ENCODE measurements at regions not wholly inside any gene's neighbourhood (a gene's known extent, or its start where the extent isn't known, plus 50 kb on each side); places are given as distances from the start of the nearest gene placed in this dataset.
"Not testable (repeated sequence)": the region's sequence is repeated elsewhere in the genome, so short reads cannot be mapped to it uniquely, and the experiment has no call there.

DNA sequence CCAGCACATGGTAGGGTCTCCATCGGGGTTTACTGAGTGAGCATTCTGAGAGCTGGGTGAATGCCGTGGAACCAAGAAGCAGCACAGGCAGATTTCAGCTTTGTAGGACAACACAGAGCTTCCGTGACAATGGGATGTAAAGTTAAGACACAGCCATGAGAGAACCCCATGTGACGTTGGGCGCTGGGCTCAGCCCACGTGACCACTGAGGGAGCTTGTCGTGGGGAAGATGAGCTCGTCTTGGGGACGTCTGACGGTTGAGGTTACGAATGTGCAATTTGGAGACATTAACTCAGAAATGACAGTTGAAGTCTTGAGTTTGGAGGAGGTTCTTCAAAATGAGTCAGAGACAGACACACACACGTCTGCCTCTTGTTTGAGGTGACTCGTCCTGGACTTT, 51.5 kb upstream of the MUC20 start:
- peak; percentile 50 for DNase-seq

DNA sequence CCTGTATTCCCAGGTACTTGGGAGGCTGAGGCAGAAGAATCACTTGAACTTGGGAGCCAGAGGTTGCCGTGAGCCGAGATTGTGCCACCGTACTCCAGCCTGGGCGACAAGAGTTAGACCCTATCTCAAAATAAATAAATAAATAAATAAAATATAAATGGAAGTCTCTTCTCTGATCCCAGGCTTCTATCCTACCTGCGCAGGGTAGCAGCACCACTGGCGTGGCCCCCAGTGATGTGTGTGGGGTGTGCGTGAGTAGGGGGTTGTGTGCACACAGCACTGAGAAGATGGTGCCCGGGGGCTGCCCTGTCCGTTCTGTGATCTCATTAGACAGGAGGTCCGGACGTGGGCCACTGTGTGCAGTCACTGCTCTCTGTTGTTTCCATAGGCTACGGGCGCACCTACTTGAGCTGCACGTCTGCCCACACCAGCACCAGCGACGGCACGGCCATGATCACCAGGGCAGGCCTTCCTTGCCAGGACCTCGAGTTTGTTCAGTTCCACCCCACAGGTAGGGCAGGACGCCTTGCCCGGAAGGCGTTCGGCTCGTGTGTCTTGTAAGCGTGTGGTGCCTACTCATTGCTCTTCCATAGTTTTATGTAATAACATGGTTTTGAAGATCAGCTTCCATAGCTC, 52.5 kb upstream of the MUC20 start:
- not testable (repeated sequence) for DNase-seq

DNA sequence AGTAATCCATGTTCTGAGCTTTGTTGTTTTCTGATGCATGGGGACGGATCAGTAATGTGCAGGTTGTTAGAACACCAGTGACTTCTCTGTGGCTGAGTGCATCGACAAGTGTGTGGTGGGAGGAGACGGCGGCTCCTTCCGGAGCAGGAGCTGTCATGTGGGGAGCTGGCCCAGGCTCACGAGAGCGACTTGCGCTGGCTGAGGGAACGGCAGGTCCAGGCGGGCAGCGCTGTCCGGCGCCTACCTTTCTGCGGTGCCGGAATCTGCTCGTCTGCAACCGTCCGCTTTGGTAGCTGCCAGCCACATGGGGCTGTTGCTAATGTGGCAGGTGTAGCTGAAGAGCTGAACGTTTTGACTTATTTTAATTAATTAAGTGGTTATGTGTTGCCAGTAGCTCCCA, 55.5 kb upstream of the MUC20 start:
- not testable (repeated sequence) for DNase-seq

DNA sequence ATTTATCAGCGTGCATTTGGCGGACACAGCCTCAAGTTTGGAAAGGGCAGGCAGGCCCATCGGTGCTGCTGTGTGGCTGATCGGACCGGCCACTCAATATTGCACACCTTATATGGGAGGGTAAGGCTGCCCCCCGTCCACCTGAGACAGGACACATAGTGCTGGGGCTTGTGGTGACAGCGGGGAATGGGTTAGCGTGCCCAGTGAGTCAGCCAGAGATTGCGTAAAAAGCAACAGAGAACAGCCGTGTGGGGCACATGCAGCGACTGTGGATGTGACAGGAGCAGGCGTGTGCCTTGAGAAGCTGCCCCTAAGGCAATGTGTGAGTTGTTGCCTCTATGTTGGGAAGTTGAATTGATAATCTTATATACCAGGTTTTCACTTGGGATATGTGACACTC, 56.6 kb upstream of the MUC20 start:
- DNase-seq: not testable (repeated sequence)

DNA sequence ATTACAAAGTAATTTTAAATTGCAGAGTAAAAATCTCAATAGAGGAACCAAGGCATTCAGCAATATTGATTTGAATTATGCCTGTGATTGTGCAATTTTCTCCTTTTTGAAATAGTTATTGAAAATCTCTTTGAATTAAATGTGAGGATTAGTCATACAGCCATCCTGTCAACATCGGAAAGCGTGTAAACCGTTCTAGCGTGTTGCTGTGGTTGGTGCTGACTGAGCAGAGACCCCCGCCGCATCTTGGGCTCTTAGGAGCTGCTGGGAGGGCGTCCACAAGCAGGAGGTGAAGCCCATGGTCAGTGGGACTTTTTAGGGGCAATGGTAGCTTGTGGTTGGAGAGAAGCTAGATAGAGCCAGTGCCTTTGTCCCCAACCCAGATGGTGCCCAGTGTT, 61.6 kb upstream of the MUC20 start:
- not testable (repeated sequence) for DNase-seq

DNA sequence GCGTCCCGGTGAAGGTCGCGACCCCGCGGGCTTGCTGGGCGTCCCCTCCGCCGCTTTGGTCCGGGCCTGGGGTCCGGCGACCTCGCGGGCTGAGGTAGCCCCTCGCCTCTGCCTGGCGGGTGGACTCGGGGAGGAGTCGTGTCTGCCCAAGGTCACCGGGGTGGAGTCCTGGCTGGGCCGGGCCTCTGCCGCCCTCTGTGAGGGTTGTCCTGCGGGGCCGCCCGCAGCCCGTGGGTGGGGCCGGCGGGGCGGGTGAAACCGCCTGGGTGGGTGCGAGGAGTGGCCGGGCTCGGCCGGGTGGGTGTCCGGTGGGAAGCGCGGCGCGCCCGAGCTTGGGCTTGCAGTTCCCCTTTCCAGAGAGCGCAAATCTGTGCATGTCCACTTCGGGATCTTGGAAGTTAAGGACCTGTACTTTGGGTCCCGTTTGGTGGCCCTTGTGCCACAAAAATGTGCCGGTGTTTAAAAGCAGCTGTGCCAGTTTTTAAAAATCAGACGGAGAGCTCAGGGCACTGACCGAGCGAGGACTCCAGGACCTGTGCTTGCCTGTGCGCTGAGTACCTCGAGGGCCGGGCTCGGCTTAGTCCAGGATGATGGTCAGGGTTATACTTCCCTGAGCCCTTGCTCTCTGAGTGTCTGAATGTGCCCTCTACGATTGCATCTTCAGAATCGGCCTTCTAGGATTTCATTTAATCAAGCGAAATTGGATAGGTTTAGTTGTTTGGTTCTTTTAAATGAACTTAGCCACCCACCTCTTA, 62.2 kb upstream of the MUC20 start:
- DNase-seq: not testable (repeated sequence)

DNA sequence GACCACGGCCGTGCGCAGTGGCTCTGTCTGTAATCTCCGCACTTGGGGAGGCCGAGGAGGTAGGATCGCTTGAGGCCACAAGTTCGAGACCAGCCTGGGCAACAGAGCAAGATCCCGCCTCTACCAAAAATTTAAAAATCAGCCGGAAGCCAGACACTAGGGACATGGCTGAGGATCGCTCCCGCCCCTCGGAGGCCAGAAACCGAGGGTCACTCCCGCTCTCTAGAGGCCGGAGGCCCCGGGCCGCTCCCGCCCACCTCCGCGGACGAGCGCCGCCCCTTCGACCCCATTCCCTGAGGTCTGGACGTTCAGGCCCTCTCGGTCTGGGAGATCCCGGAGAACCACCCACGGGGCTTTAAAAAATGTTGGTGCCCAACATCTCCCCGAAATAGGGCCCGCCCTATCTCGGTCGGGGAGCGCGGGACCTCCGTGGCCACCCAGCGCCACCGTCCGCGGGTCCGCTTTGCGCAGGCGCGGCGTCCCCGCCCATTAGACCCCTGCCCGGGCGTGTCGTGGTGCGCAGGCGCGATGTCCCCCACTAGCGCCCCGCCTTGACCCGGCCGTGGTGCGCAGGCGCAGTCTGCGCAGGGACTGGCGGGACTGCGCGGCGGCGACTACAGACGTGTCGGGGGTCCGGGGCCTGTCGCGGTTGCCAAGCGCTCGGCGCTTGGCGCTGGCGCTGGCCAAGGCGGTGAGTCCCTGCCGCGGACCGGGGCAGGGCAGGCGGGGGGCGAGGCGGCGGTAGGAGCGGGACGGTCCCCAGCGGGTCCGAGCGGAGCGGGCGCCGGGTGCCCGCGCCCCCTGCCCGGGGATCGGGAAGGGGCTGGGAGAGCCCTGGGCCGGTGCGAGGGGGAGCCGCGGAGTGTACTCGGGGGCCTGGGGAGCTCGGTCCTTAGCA, 63.1 kb upstream of the MUC20 start:
- peak; percentile 98 for DNase-seq

DNA sequence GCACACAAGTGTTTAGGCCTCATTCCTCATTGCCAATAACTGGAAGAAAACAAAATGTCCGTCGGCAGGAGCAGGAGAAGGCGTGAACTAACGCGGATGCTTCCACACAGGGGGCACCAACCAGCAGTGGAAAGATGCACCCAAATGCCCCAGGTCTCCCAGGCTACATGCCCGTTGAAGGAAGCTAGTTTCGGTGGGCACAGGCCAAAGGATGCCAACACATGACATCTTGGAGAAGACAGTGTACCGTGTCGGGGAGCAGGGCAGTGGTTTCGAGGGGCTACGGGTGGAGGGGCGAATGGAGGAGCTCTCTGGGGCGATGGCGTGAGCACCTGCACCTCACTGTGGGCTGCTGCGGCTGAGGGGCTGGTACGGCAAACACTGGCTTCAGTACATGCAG, 64.7 kb upstream of the MUC20 start:
- DNase-seq: not testable (repeated sequence)

DNA sequence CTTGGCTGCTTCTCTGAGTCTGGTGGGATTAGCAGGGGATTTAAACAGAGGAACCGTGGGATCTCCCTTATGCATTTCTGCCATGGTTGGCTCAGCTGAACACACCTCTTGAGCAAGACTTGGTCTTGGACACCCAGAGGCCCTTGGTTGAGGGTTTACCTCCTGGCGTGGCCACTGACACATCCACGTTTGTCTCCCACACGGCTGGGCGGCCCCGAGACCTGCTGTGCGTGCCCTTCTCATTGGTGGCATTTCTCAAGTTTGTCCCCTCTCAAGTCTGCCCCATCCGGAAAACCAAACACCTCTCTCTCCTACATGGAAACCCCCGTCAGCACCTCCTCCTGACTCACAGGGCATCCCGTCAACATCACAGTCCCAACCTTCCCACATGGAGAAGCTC, 66.0 kb upstream of the MUC20 start:
- not testable (repeated sequence) for DNase-seq

DNA sequence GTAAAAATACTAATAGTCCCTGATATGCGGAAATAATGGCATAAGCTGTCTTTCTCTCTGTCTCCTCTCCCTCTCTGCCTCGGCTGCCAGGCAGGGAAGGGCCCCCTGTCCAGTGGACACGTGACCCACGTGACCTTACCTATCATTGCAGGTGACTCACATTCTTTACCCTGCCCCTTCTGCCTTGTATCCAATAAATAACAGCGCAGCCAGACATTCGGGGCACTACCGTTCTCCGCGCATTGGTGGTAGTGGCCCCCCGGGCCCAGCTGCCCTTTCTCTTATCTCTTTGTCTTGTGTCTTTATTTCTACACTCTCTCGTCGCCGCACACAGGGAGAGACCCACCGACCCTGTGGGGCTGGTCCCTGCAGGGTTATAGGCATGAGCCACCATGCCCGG, 66.6 kb upstream of the MUC20 start:
- not testable (repeated sequence) for DNase-seq

DNA sequence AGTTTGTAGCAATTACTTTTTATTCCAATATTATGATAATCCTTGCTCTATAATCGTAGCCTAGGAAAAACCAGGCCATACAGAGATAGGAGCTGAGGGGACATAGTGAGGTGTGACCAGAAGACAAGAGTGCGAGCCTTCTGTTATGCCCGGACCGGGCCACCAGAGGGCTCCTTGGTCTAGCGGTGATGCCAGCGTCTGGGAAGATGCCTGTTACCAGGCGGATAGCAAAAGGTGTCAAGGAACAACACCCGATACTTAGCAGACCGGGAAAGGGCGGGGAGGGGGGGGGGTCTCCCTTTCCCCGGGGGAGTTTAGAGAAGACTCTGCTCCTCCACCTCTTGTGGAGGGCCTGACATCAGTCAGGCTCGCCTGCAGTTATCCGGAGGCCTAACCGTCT, 67.1 kb upstream of the MUC20 start:
- DNase-seq: peak; percentile 27

DNA sequence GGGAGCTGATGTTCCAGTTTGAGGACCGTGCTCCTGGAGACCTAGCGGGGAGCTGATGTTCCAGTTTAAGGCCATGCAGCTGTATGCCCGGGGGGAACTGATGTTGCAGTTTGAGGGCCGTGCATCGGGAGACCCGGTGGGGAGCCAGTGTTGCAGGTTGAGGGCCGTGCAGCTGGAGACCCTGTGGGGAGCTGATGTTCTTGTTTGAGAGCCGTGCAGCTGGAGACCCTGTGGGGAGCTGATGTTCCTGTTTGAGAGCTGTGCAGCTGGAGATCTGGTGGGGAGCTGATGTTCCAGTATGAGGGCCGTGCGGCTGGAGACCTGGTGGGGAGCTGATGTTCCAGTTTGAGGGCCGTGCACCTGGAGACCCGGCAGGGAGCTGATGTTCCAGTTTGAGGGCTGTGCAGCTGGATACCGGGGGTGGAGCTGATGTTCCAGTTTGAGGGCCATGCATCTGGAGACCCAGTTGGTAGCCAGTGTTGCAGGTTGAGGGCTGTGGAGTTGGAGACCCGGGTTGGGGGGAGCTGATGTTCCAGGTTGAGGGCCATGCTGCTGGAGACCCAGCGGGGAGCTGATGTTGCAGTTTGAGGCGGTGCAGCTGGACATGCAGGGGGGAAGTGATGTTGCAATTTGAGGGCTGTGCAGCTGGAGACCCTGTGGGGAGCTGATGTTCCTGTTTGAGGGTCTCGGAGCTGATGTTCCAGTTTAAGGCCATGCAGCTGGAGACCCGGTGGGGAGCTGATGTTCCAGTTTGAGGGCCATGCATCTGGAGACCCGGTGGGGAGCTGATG, 64.4 kb upstream of the APOD start:
- not testable (repeated sequence) for DNase-seq

DNA sequence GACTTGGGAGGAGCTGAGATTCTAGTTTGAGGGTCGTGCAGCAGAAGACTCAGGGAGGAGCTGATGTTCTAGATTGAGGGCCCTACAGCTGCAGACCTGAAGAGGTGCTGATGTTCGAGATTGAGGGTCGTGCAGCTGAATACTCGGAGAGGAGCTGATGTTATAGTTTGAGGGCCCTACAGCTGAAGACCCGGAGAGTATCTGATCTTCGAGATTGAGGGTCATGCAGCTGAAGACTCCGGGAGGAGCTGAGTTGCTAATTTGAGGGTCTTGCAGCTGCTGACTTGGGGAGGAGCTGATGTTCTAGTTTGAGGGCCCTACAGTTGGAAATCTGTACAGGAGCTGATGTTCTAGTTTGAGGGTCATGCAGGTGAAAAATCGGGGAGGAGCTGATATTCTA, 62.1 kb upstream of the APOD start:
- not testable (repeated sequence) for DNase-seq

DNA sequence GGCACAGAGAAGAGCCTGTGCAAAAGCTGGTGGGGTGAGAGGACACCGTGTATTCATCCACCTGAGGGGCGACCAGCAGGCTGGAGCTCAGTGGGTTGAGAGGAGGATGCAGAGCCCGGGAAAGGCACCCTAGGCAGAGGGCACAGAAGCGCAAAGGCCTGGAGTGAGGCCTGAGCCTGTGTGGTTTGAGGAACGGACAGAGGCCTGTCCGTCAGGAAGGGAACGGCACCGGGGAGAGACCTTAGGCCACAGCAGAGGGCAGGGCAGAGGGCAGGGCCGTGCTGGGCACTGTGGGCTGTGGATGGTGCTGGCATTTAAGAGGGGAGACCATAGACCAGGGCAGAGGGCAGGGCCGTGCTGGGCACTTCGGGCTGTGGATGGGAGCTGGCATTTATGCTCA, 59.5 kb upstream of the APOD start:
- DNase-seq: not testable (repeated sequence)

DNA sequence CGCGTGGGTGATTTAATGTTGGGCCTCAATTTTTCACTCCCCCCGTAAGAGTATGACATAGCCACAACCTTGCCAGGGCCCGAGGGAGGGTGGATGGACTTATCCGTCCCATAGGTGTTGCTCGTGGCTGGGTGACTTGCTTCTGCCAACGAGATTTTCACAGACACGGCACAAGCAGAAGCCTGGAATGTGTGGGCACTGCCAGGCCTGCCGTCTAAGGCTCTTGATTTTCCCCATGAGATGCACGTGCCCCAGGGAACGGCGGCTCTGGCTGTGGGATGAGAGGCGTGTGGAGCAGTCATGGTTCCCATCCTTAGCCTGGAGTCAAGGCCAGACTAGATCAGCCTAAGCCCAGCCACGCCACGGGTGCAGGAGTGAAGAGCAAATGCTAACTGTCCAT, 58.6 kb upstream of the APOD start:
- DNase-seq: not testable (repeated sequence)

DNA sequence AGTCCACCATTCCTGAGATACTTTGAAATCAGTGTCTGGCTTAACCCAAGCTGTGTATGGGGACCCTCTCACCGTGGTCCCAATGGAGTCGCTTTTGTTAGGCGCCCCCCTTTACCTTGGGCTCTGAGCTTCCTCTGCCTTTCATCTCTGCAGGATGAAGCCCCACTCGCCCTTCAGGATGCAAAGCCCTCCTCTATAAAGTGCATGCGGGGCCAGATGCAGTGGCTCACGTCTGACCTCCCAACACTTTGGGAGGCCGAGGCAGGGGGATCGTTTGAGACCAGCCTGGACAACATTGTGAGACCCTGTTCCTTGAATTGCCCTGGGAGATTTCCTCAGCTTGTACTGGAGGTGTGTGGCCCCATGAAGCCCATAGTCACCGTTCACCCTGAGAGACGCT, 54.7 kb upstream of the APOD start:
- DNase-seq: not testable (repeated sequence)

DNA sequence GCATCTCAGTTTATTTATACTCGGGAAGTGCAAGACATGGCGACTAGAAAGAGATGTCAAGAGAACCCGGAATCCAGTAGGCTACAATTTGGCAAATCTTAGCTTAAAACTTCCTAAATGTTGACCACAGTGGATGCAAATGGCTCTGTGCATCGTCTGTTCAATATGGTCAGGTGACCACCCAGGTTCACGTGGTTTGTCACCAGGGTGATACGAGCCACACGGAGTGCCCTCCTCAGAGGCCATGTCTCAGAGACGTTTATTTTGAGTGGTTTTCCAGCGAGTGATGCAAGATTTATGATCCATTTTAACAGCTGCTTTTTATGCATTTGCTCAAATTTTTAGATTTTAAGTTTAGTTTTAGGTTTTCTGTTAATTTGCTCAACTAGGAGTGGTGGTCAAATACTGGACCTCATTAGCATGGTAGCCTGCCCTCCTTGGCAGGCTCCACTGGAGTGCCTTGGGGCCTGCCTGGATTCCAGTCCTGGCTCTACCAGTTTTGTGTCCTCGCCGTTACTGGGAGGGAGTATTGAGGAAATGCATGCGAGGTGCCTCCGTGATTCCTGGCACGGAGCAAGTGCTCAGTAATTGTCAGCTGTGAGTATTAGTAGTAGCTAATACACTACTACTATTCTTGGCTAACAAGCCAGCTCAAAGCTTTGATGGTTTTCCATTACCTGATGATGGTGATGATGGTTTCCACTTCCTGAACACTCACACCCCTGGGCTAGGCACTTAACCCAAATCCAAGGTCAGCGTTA, 53.9 kb upstream of the APOD start:
- not testable (repeated sequence) for DNase-seq

DNA sequence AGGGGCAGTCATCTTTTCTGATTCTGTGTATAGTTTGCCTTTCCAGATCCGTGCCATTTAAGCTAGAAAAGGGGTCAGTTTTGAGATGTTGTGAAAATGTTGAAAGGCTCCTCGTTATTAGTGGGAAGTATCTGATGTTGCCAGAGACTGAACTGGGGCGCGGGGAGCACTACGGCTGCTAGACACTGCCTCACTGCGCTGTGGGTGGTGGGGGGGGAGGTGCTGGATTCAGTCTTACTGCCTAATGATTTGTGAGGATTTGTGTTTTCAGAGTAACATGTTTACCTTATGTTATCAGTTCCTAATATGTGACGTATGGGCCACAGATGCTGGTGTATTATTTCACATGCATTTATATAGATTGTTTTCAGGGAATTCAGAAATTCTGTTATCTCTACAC, 53.3 kb upstream of the APOD start:
- not testable (repeated sequence) for DNase-seq

DNA sequence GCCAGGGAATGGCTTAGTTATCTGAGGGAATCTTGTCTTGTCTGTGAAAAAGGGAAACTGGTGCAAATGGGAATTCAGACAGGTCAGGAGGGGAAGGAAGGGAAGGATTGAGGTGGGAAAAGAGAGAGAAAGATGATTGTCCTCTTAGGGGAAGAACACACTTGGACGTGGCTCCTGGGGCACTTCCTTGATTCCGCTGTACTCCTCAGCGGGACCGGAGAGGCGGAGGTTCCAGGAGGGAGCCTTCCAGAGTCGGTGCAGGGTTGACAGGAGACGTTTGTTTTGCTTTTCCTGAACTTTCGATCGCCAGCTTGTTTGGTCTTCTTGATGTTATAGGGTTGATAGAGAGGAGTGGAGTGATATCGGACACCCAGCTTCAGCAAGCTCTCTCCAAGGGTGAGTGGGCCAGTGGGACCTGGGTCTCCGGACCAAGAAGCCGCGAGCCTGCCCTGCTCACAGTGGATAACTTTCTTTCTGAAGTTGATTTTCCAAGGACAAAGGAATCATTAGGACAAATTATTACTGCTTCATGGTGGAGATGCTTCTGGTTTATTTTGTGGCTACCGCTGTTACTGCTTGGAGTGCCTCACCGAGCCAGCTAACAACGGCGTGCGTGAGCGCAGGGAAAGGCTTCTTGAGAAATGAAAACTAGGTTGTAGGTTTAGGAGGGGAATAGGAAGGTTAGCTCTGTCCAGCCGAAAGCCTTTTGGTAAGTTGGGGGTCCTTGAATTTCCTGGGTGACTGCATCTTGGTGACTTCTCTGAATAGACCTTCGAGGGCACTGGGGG, 52.4 kb upstream of the APOD start:
- not testable (repeated sequence) for DNase-seq

DNA sequence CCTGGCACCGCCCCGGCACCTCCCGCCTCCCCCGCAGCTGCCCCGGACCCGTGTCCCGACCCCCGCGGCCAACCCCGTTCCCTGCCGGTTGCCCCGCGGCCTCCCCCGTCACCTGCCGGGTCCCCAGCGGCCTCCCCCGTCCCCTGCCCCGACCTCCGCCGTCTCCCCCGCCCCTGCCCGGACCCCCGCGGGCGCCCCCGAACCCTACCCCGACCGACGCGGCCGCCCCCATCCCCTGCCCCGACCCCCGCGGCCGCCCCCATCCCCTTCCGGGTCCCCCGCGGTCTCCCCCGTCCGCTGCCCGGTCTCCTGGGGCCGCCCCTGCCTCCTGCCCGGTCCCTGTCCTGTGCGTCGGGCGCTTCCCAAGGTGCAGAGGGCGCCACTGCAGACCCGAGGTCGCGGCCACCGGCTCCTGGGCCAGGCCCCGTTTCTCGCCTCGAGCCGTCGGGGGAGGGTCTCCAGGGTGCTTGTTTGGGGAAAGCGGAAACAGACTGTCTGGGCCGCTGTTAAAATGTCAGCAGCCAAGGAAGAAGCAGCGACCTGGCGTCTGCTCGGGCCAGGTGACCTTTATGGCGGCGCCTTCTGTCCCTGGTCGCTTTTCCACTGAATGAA, 51.6 kb upstream of the APOD start:
- not testable (repeated sequence) for DNase-seq
